ENCODE measurements at regions not wholly inside any gene's neighbourhood (a gene's known extent, or its start where the extent isn't known, plus 50 kb on each side); places are given as distances from the start of the nearest gene placed in this dataset.
A peak's percentile ranks its signal among the peaks of the same experiment; 100 is the strongest.

- H3K9me3 Mint-ChIP-seq: peaks cover 14% of the 10 kb centered on the region
- peaks cover 27% of the 10 kb centered on the region for H3K4me1 Mint-ChIP-seq (ENCODE audit: low read depth)
- peak; percentile 57 for DNase-seq (ENCODE audit: low spot score)
- peak overlapping the region; percentile 73 for H3K27ac Mint-ChIP-seq
- peaks cover 6% of the 10 kb centered on the region for H3K36me3 Mint-ChIP-seq (ENCODE audit: low read depth)
- peak overlapping the region; percentile 65 for H3K4me3 Mint-ChIP-seq
- H3K27me3 Mint-ChIP-seq (ENCODE audit: low read depth): peaks cover 3% of the 10 kb centered on the region
Measured at GRCh38 chr6:209432-210103, 82.7 kb upstream of the DUSP22 start.

DNA sequence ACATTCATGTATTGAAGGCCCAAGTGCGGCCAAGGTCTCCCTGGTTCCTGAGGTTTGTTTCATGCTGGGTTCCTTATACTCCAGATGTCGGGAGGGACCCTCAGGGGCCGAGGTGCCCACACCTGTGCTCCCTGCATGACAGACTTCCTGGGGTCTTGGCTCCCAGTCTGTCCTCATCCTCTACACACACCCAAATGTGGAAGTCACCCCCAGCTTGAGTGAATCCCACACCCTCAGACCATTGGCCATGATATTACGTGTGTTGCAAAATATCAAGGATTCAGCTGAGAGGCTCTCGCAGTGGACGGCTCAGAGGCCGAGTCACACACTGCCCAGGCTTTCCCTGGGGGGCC is 82.2 kb upstream of the DUSP22 start:
- H3K4me3 Mint-ChIP-seq: peak overlapping the region; percentile 65
- peaks cover 17% of the 10 kb centered on the region for H3K9me3 Mint-ChIP-seq
- H3K27me3 Mint-ChIP-seq (ENCODE audit: low read depth): no peaks in the 10 kb centered on the region
- peaks cover 6% of the 10 kb centered on the region for H3K36me3 Mint-ChIP-seq (ENCODE audit: low read depth)
- DNase-seq (ENCODE audit: low spot score): no peak
- H3K4me1 Mint-ChIP-seq (ENCODE audit: low read depth): peaks cover 30% of the 10 kb centered on the region
- H3K27ac Mint-ChIP-seq: peak overlapping the region; percentile 73

DNA sequence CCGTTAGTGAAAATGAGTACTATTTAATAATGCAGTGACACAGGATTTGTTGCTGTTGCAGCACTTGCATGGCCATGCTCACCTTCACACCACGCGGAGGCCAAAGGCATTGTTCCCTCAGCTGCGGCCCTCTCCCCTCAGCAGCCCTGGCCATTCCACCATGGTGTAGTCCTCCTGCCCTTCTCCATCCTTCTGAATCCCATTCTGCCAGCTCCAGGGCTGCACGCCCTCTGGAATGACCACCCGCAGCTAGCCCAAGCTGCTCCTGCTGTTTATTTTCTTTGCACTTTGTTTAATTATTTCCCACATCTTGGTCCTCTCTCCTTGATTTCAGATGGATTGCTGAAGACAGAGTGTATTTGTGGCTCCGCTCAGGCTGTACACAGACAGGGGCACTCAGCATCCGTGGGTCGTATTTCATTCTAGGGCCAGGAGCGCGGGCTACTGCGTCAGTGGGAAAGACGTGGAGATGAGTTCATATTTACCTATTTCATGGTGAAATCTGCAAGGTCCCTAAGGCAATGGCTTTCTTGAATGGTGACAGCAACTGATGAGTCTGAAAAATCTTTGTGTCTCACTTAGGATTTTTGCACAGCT is 81.4 kb upstream of the DUSP22 start:
- H3K4me1 Mint-ChIP-seq (ENCODE audit: low read depth): peaks cover 38% of the 10 kb centered on the region
- H3K9me3 Mint-ChIP-seq: peaks cover 17% of the 10 kb centered on the region
- no peak for DNase-seq (ENCODE audit: low spot score)
- no peak overlapping the region for H3K4me3 Mint-ChIP-seq
- H3K36me3 Mint-ChIP-seq (ENCODE audit: low read depth): peaks cover 6% of the 10 kb centered on the region
- H3K27ac Mint-ChIP-seq: peak overlapping the region; percentile 45
- no peaks in the 10 kb centered on the region for H3K27me3 Mint-ChIP-seq (ENCODE audit: low read depth)

GRCh38 chr6:211871-212497 is 80.3 kb upstream of the DUSP22 start:
- Mint-ChIP-seq H3K9me3 (peaks cover 17% of the 10 kb centered on the region), H3K4me1 (ENCODE audit: low read depth) (peaks cover 45% of the 10 kb centered on the region), H3K4me3 (no peak overlapping the region), H3K27me3 (ENCODE audit: low read depth) (no peaks in the 10 kb centered on the region), H3K36me3 (ENCODE audit: low read depth) (peaks cover 6% of the 10 kb centered on the region), H3K27ac (no peak overlapping the region)
- DNase-seq (ENCODE audit: low spot score): no peak

DNA sequence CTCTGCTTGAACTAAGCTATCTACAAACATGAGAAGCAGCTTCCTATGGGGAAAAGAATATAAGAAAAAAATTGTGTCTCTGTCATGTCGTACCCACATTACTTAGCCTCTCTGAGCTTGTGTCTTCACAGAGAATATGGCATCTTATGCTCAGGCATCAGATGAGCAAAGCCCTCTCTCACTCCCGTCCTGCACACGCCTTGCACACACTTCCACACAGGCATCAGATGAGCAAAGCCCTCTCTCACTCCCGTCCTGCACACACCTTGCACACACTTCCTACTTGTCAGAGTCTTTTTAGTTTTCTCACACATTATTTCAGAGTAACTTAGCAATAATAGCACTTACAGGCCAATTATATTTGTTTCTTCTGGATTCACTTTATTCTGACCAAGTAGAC is 79.0 kb upstream of the DUSP22 start:
- peaks cover 17% of the 10 kb centered on the region for H3K9me3 Mint-ChIP-seq
- H3K27ac Mint-ChIP-seq: no peak overlapping the region
- DNase-seq (ENCODE audit: low spot score): no peak
- peaks cover 6% of the 10 kb centered on the region for H3K36me3 Mint-ChIP-seq (ENCODE audit: low read depth)
- no peaks in the 10 kb centered on the region for H3K27me3 Mint-ChIP-seq (ENCODE audit: low read depth)
- H3K4me3 Mint-ChIP-seq: no peak overlapping the region
- peaks cover 51% of the 10 kb centered on the region for H3K4me1 Mint-ChIP-seq (ENCODE audit: low read depth)

DNA sequence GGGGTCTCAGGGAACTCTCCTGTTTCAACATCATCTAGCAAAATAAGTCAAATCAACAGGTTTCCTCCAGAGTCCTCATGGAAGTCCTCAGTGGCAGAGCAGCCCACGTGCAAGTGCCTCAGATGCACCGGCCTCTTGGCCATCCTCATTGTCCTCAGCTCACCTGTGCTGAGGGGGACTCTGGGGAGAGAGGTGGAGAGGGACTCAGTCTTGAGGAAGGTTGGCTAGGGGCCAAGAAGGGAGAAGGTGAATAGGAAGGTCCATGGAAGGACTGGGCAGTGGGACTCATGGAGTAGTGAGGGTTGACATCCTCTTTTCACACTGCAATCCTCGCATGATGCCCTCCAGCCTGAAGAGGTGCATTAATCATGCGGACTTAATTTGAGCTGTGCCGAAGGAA is 77.9 kb upstream of the DUSP22 start:
- Mint-ChIP-seq H3K27me3 (ENCODE audit: low read depth) (no peaks in the 10 kb centered on the region), H3K4me3 (no peak overlapping the region), H3K9me3 (peaks cover 17% of the 10 kb centered on the region), H3K27ac (no peak overlapping the region), H3K36me3 (ENCODE audit: low read depth) (peaks cover 6% of the 10 kb centered on the region), H3K4me1 (ENCODE audit: low read depth) (peaks cover 45% of the 10 kb centered on the region)
- DNase-seq (ENCODE audit: low spot score): no peak

- Mint-ChIP-seq H3K4me3 (peak overlapping the region; percentile 5), H3K36me3 (ENCODE audit: low read depth) (peaks cover 6% of the 10 kb centered on the region), H3K27me3 (ENCODE audit: low read depth) (no peaks in the 10 kb centered on the region), H3K4me1 (ENCODE audit: low read depth) (peaks cover 41% of the 10 kb centered on the region), H3K27ac (peak overlapping the region; percentile 46), H3K9me3 (peaks cover 17% of the 10 kb centered on the region)
- DNase-seq (ENCODE audit: low spot score): peak; percentile 74
Measured at GRCh38 chr6:215335-216034, 76.8 kb upstream of the DUSP22 start.

GRCh38 chr6:217048-217659 is 75.1 kb upstream of the DUSP22 start:
- Mint-ChIP-seq H3K36me3 (ENCODE audit: low read depth) (peaks cover 6% of the 10 kb centered on the region), H3K4me3 (no peak overlapping the region), H3K4me1 (ENCODE audit: low read depth) (peaks cover 50% of the 10 kb centered on the region), H3K27ac (peak overlapping the region; percentile 39), H3K27me3 (ENCODE audit: low read depth) (no peaks in the 10 kb centered on the region), H3K9me3 (peaks cover 17% of the 10 kb centered on the region)
- no peak for DNase-seq (ENCODE audit: low spot score)

GRCh38 chr6:218153-219018 is 73.9 kb upstream of the DUSP22 start:
- peaks cover 4% of the 10 kb centered on the region for H3K36me3 Mint-ChIP-seq (ENCODE audit: low read depth)
- no peak for DNase-seq (ENCODE audit: low spot score)
- H3K4me1 Mint-ChIP-seq (ENCODE audit: low read depth): peaks cover 60% of the 10 kb centered on the region
- H3K27me3 Mint-ChIP-seq (ENCODE audit: low read depth): no peaks in the 10 kb centered on the region
- no peak overlapping the region for H3K4me3 Mint-ChIP-seq
- H3K27ac Mint-ChIP-seq: no peak overlapping the region
- peaks cover 14% of the 10 kb centered on the region for H3K9me3 Mint-ChIP-seq

GRCh38 chr6:219019-219570 is 73.2 kb upstream of the DUSP22 start:
- Mint-ChIP-seq H3K27ac (peak overlapping the region; percentile 15), H3K36me3 (ENCODE audit: low read depth) (no peaks in the 10 kb centered on the region), H3K27me3 (ENCODE audit: low read depth) (no peaks in the 10 kb centered on the region), H3K9me3 (peaks cover 7% of the 10 kb centered on the region), H3K4me3 (no peak overlapping the region), H3K4me1 (ENCODE audit: low read depth) (peaks cover 65% of the 10 kb centered on the region)
- no peak for DNase-seq (ENCODE audit: low spot score)

DNA sequence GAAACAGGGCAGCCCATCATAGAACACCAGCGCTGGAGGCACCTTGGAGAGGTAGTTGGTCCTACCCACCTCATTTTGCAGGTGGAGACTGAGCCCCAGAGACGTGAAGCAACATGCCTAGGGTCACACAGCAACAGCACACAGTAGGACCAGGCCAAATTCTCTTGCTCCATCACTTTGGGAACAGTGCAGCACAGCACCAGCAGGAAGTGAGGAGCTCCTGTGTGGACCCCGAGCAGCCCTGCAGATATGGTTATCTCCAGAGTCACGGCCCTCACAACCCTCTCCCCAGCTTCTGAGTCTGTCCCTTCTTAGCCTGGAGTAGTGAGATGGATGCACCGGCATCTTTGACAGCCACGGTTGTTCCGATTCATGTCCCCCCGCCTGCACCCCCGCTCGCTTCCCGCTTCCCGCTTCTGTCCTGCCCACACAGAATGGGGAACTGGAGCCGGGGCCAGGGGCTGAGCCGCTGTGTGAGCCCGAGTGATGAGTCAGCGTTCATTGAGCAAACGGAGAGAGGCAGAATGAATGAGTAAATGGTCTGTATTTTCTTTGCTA is 72.6 kb upstream of the DUSP22 start:
- peaks cover 69% of the 10 kb centered on the region for H3K4me1 Mint-ChIP-seq (ENCODE audit: low read depth)
- H3K27ac Mint-ChIP-seq: no peak overlapping the region
- no peak for DNase-seq (ENCODE audit: low spot score)
- no peaks in the 10 kb centered on the region for H3K36me3 Mint-ChIP-seq (ENCODE audit: low read depth)
- H3K9me3 Mint-ChIP-seq: peaks cover 1% of the 10 kb centered on the region
- no peaks in the 10 kb centered on the region for H3K27me3 Mint-ChIP-seq (ENCODE audit: low read depth)
- H3K4me3 Mint-ChIP-seq: no peak overlapping the region

- Mint-ChIP-seq H3K4me1 (ENCODE audit: low read depth) (peaks cover 69% of the 10 kb centered on the region), H3K36me3 (ENCODE audit: low read depth) (no peaks in the 10 kb centered on the region), H3K9me3 (no peaks in the 10 kb centered on the region), H3K27ac (no peak overlapping the region), H3K27me3 (ENCODE audit: low read depth) (no peaks in the 10 kb centered on the region), H3K4me3 (no peak overlapping the region)
- no peak for DNase-seq (ENCODE audit: low spot score)
Measured at GRCh38 chr6:220312-220711, 72.0 kb upstream of the DUSP22 start.
